ENCODE measurements at regions not wholly inside any gene's neighbourhood (a gene's known extent, or its start where the extent isn't known, plus 50 kb on each side); places are given as distances from the start of the nearest gene placed in this dataset.
"Not testable (repeated sequence)": the region's sequence is repeated elsewhere in the genome, so short reads cannot be mapped to it uniquely, and the experiment has no call there.

DNA sequence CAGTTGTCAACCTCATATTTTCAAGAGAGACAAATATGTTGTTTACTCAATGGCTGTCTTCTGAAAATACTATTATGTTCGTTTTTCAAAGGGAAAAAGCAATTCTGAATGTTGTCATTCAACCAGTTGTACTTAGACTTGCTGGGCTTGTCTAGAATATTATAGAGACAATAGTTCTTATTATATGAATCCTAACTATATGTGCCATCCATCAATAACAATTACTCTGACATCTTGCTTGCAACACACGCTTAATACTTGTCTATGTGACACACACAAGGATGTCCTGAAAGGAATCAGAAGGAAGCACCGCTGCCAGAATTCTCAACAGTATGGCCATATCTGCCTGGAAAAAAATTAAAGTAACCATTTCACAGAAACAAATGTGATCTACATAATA is 283.3 kb upstream of the NRSN1 start:
- no peak for DNase-seq

DNA sequence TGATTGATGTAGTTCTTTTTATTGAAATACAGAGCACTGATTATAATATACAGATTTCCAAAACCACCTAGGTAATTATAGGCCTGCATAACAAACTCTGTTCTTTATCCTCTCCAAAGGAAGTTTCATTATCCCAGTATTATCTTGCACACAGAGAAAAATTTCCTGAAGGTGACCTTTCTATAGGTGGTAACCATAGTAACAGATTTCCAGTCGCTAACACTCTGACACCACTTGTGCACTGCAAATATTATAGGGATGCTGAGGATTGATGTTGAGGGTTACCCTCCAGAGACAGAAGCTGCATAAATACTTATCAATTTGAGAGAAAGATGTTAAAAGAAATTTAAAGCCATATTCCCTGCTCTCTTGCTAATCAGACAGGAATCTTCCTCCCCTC is 274.5 kb upstream of the NRSN1 start:
- no peak for DNase-seq

DNA sequence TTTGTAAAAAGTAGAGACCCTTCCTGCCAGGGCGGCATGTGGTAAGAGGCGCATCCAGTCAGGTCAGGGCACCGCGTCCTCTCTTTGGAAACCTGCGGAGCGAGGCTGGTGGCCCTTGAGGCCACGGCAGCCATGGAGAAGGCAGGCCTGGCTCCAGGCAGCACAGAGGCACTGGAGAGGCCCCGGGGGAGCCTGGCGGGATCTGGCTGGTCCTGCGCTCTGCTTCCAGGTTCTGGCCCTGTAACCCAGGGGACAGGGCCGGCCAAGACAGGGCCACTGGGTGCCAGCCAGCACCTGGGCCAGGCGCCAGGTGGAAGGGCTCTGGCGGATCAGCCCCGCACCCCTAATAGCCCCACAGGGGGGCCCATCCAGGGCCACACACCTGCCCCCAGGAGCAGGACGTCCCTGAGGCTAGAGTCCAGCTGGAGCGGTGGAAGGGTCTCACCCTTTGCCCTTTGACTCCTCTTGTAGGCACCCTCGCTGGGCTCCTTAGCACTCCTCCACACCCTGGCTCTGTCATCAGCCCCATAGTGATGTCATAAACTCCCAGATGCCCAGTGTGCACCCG is 272.4 kb upstream of the NRSN1 start:
- DNase-seq: not testable (repeated sequence)

DNA sequence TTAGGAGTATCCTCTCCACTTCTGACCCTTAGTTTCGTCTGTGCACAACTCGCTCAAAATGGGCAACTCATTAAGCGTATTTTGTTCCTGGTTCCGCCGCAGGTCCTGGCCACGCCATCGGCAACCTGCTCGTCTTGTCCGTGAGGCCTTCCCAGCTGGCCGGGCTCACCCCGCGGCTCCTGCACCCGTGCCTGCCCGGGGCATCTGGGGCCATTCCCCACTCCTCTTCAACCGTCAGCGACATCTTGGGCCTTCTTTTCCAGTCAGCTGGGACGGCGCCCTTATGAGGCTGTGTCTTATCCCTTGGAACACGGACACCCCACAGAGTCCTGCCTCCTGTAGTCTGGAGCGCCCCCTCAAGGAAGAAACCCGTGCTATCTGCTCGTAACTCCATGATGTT is 271.9 kb upstream of the NRSN1 start:
- not testable (repeated sequence) for DNase-seq

DNA sequence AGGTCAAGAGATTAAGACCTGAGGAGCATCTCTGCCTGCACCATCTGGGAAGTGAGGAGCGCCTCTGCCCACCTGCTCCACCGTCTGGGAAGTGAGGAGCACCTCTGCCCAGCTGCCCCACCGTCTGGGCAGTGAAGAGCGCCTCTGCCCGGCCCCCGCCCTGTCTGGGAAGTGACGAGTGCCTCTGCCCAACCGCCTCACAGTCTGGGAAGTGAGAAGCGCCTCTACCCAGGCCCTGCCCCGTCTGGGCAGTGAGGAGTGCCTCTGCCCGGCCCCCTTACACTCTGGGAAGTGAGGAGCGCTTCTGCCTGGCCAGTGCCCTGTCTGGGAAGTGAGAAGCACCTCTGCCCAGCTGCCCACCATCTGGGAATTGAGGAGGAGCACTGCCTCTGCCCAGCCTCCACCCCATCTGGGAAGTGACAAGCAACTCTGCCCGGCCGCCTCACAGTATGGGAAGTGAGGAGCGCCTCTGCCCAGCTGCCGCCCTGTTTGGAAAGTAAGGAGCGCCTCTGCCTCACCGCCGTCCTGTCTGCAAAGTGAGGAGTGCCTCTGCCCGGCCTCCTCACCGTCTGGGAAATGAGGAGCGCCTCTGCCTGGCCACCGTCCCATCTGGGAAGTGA is 270.4 kb upstream of the NRSN1 start:
- no peak for DNase-seq

DNA sequence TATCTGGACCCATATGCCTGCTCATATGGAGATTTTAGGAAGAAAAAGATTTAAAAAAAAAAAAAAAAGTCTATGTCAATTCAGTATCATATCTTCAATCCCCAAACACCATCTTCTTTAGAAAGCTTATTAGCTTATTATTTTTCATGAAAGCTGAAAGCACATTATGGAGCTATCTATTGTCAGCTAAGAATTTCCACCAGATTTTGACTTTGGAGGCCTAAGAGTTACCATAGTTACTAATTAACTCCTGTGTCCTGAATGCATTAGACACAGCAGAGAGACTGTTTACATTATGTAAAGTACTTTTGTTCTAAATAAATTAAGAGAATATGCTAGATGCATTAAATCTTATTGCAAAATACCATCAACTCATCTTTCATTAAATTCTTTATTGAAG is 255.5 kb upstream of the NRSN1 start:
- DNase-seq: no peak

DNA sequence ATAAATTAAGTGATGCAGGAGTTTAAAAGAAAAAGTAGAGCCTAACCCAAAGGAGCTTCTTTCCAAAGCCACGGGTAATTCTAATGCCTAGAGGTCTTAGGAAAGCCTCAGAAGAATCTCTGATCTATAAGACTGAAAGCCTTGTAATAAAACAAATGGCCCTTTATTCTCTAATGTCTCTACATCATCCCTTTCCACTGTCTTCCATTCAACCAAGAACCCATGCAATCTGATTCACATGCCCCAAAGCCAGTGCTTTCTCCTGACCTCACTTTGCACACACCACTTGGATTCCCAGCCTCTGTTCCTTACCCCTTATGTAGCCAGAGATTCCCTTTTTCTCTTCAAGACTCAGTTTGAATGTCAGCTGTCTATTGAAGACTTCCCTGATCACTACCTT is 252.9 kb upstream of the NRSN1 start:
- DNase-seq: no peak

DNA sequence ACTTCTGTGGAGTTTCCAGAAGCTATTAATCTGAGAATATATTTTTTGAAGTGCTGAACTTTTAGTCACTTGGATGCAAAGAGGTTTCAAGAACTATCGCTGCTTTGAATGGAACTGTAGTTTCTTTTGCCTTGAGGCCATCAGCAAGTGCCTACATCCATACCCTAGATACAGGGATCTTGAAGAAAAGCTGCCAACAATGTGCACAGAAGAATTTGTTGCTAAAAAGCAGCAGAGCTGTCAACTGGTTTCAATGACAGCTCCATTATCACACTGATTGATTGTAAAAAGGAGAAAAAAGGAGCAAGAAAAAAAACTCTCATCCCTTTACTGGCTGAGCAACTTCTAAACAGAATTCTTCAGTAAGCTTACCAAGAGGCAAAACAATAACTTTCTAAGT is 251.0 kb upstream of the NRSN1 start:
- DNase-seq: no peak

DNA sequence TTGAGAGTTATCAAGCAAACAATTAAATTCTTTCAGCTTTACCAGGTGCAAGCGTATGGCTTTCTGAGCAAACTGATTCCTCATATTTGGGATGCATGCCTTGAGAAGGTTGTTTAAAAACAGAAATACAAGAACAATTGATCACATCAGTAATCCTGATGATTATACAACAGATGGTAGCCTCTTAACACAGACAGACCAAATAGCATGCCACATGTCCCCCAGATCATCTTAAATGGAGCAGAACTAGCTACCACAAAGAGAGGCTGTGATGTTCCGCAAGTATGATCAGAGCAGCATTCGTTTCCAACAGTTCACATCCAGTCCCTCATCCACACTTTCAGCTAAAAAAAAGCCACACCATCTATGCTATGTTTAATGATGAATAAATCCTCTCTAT is 246.2 kb upstream of the NRSN1 start:
- no peak for DNase-seq

DNA sequence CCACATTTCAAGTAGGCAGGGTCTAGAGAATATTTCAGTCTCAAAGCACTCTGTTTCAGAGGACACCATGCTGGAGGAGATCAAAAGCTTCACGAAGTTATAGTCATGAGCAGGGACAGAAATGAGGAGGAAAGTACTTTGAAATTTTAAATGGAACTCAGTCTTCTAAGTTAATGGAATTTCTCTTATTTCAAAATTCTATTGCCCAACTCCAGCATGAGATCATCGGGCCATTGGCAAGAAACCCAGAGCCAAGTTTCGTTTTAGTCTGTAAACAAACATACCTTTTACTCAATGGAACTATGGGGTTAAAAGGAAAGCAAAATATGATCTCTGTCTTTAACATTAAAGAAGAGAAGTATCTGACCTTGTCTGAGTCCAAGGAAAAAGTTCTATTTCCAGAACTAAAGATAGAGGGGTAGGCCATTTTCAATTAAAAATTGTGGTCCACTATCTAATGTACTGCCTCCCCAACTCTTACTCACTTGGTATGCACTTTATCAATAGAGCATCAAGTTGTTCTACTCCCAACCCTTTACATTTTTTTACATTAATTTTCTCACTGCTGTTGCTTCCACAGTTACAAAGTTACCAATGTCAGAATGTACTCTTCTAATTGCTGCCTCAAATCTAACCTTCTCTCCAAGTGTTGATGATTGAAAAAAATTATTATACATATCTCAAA is 235.3 kb upstream of the NRSN1 start:
- DNase-seq: peak; percentile 22 to 34 (median 33)

DNA sequence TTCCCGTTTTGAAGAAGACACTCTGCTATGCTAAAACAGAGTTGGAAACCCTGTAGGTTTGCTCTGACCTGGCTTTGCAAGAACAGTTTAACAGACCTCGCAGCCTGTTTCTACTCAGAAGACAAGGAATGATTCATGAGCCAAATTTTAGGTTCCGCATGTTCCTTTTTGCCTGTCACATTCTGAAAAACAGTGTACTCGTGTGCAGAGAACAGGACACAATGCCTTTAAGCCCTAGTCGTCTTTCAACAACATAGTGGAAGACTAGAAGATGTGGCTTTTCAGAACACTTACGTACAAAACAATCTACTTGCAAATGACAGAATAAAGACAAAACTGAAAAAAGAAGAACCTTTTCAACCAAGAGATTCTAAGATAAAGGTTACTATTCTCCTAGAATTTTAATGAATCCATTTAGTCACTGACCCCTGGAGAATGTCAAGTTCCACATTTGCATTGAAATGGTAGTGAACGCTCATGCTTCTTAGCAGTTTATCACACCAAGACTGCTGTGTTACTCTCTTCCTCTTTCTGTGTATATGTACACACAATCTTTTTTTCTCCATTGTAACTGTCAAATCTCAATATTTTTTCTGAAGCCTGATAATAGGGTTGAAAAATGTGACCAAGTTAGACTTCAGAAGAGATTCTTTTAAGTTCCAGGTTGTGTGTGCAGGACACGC is 220.7 kb upstream of the NRSN1 start:
- DNase-seq: no peak

DNA sequence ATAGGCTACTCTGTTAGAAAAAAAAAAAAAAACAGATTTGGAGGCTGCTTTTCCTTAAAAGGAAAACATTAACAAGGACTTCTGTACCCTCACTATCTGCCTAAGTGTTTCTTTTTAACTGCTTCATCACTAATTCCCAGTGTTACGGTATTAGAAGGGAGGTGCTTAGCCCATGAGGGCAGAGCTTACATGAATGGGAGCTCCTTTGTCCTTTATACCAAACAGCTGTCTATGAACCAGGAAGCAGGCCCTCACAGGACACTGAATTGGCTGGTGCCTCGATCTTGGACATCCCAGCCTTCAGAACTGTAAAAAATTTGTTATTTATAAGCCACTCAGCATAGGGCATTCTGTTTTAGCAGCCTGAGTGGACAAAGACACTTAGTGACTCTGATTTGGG is 215.6 kb upstream of the NRSN1 start:
- no peak for DNase-seq

DNA sequence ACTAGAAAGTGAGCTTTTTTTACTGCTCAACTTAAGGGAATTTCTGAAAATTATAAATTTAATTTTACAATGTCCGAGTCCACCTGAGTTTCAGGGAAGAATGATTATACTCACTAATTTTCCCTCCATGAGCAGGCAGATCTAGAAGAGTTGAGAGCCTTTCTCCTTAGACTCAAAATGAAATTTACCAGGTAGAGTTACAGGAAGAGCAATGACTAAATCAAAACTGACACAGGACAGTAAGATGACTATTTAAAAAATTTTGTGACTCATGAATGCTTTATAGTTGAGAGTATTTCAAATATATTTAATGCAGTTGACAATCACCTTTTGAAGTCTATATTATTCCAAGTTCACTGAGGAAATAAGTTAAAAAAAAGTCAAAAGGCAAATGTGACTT is 198.1 kb upstream of the NRSN1 start:
- DNase-seq: no peak

DNA sequence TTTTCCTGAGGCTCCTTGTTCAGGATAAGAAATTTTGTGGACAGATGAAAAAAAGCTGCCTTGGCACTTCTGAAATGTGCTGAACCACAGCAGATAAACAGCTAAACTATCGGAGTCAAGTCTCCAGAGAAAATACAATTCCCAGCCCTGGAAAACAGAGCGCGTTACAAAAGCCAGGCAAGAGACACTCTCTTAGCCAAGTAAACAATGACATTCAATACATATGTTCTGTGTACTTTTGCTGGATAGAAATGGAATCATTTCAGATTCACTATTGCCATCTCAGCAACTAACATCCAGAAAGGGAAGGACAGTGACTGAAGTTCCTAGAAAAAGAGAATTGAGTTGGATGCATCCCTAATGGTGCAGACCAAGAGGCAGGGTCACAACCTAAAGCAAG is 196.8 kb upstream of the NRSN1 start:
- no peak for DNase-seq

DNA sequence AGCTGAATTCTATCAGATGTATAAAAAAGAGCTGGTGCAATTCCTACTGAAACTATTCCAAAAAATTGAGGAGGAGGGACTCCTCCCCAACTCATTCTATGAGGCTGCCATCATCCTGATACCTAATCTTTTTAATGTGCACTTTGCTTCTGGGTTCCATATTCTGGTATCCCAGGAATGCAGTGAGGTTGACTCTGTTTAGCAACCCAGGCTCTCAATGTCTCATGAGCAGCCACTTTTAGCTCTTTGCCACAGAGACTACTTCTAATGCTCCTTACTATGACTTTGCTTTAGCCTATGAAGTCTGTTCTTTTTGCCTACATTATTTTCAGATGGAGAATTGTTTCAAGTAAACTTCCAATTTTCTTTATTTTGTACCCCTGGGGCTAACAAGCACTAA is 185.5 kb upstream of the NRSN1 start:
- DNase-seq: no peak

DNA sequence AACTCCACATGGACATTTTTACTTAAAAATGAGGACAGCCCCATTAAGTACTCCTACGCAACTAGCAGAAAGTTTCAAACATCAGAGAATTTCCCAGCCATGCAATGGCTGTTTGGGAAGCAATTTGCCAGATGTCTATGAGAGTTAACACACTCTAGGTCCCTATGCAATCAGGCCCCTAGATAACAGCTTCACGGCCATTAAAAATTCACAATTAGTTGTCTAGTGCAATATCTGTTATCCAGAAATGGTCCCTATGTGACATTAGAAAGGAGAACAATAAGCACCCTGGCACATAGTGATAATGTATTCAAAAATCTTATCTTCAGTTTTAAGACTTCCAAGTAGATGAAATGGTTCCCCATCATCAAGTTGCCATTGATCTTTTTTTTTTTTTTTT is 174.3 kb upstream of the NRSN1 start:
- no peak for DNase-seq

DNA sequence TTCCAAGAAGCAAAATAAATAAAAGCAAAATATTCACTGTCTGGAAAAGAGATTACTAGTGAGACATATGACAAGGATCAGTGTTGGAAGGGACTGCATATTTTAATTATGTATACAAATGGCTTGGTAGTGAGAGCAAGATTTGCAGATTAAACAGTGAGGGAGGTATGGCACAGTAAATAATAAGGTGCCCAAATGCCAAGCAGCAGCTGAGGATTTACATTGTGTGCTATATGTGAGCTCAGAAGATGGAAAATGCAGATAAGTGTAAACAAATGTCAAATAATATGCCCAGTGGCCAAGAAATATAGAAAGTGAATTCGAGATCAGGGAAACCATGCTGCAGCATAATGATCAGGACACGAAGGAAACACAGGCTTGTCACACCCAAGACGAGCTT is 173.8 kb upstream of the NRSN1 start:
- DNase-seq: no peak

DNA sequence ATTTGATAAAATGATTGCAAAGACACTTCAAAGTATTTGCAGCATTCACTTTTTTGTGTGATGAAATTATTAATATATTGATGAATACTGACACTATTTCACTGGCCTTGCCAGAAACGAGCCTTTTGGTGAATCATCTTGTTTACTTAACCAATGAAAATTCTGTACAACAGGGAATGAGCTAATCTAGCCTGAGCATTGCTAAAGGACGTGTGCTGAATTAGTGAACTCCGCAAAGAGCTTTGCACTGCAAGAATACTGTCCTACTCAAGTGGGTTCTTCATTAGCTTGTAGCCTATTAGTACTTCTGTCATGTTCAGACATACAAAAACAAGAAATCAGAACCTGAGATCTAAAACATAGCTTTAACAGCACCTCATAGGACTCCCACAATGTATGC is 172.0 kb upstream of the NRSN1 start:
- DNase-seq: no peak

DNA sequence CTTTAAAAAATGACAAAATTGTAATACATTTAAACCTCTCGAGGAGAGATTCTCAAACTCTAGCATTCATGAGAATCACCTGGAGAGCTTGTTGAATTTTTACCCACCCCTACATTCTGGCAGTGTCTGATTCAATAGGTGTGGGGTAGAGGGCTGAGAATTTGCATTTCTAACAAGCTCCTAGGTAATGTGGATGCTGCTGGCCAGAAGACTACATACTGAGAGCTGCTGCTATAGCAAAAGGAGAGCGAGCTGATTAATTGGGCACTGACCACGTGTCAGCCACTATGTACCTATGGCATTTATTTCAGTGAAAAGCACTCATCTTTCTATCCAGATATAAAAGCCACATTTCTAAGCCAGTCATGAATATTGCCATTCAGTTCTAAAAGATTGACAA is 169.0 kb upstream of the NRSN1 start:
- DNase-seq: no peak

DNA sequence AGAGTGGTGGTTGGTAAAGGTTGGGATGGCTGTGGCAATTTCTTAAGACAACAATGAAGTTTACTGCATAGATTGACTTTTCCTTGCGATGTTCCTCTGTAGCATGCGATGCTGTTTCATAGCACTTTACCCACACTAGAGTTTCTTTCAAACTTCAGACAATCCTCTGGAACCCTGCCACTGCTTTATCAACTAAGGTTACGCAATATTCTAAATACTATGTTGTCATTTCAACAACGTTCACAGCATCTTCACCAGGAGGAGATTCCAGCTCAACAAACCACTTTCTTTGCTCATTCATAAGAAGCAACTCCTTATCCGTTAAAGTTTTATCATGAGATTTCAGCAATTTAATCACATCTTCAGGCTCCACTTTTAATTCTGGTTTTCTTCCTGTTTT is 161.2 kb upstream of the NRSN1 start:
- no peak for DNase-seq

DNA sequence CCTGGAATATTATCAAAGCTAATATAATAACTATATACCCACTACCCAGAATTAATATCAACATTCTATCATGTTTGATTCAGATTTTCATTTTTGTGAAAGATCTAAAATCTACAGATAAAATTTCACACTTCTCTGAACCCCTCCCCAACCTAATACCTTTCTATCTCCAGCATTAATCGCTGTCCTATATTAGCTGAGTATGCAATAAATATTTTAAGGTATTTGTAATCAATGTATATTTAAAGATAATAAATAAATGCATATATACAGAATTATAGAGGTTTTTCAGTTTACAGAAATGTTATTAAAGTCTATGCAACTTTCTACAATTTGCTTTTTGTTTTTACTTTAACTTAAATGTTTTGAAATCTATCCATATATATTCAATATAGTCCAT is 156.7 kb upstream of the NRSN1 start:
- DNase-seq: no peak

DNA sequence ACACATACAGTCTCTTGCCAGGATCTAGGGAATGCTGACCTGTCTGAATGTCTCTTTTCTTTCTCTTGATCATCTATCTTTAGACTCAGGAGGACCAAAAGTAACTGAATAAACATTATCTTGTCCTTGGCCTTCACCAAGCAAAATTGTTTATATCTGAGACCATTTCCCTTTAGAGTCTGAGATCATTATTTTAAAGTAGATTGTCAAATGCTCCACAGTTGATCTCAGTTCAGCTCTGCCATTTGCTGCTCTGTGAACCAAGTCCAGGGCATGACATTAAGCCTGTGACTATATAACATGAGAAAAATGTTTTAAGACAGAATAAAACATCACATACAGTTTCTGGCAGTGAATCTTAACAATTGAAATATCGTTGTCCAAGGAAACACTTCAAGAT is 148.3 kb upstream of the NRSN1 start:
- no peak for DNase-seq

DNA sequence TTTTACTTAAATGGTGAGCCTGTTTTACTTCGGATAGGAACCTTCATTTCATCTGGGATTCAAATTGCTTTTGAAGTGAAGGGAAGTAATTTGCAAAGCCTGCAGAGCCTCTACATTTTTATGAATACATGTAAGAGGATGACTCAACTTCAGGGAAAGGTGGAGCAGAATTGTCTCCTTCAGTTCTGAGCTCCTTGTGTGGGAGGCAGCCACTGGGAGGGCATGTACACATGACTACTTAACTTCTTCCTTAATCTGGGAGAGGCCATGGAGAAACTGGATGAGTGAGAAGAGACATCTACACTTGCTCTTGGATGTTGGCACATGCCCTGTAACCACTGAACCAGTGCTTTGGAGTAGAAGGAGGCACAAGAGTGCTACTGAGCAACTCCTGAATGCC is 145.1 kb upstream of the NRSN1 start:
- DNase-seq: no peak

DNA sequence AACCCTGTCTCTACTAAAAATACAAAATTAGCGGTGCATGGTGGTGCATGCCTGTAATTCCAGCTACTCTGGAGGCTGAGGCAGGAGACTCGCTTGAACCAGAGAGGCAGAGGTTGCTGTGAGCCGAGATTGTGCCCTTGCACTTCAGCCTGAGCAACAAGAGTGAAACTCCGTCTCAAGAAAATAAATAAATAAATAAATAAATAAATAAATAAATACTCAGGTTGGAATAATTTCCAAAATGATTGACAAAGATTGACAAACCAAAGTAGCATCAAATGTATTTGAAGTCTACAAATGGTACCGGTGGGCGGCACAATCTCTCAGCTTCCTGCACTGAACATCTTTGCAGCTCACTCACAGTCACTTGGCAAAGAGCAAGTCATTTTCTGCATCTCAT is 144.1 kb upstream of the NRSN1 start:
- DNase-seq: no peak

All from suppressor macrophage treated with lipopolysaccharide for 1 hour (primary cell).